B cell (primary cell): ENCODE measurements at regions not wholly inside any gene's neighbourhood (a gene's known extent, or its start where the extent isn't known, plus 50 kb on each side); places are given as distances from the start of the nearest gene placed in this dataset.

Experiments
- ATAC-seq: fragments of 200-7000 bp; cut with Tn5 transposase; one replicate; pipeline ENCODE4 v1.10.0; 2021; ENCODE audit warnings: low read depth, mild to moderate bottlenecking, moderate number of reproducible peaks, moderate library complexity
- CTCF ChIA-PET: fragments of 350-600 bp; sonication (Branson Sonifier 250); formaldehyde crosslinking; loops from one replicate; lab custom pipeline; 2021; ENCODE audit warnings: antibody characterized with exemption, inconsistent platforms; lab: Charles Lee
- POLR2A ChIA-PET: fragments of 350-600 bp; sonication (Branson Sonifier 250); formaldehyde crosslinking; loops from one replicate; lab custom pipeline; 2021; ENCODE audit warnings: antibody characterized with exemption; lab: Charles Lee
- DNase-seq: peaks from one replicate; pipeline ENCODE4 v3.0.0; 2013
- H2AFZ ChIP-seq: 2 replicates; pipeline ENCODE4 v1.6.1; 2012; ENCODE audit warnings: mild to moderate bottlenecking, low read depth, low read length; ENCODE audit not compliant: insufficient read depth, poor library complexity, severe bottlenecking
- H3K27ac ChIP-seq, 2 donors: 1 replicate in 1 of 2; 2 replicates in 1 of 2; pipeline ENCODE4 v1.5.1; 2012 to 2013; ENCODE audit warnings: low read length in 2 of 2, mild to moderate bottlenecking in 2 of 2, moderate library complexity in 1 of 2
- H3K27me3 ChIP-seq, 4 experiments: fragments of 200-600 bp in 1 of 4; sonication (generic) in 1 of 4; replicated peaks in 1 of 4; 1 replicate in 2 of 4; 2 replicates in 2 of 4; pipeline versions ENCODE4 v1.6.1 to v1.7.0; 2013 to 2016; ENCODE audit warnings: low read length in 3 of 4, mild to moderate bottlenecking in 2 of 4, mixed read lengths in 1 of 4, moderate library complexity in 1 of 4; ENCODE audit not compliant: insufficient read depth in 4 of 4, control insufficient read depth in 3 of 4; ENCODE audit errors: control extremely low read depth in 1 of 4
- H3K36me3 ChIP-seq, 2 experiments: replicated peaks in 1 of 2; 1 replicate in 1 of 2; 2 replicates in 1 of 2; pipeline versions ENCODE4 v1.6.1 to v1.7.1; 2013; ENCODE audit warnings: low read length in 1 of 2; ENCODE audit not compliant: insufficient read depth in 2 of 2, control insufficient read depth in 1 of 2; ENCODE audit errors: control extremely low read depth in 1 of 2, extremely low read depth in 1 of 2
- H3K4me1 ChIP-seq, 2 donors: fragments of 200-600 bp in 1 of 2; sonication (generic) in 1 of 2; 1 replicate in 1 of 2; 2 replicates in 1 of 2; pipeline versions ENCODE4 v1.5.1 to v1.6.1; 2013 to 2017; ENCODE audit warnings: low read length in 2 of 2; ENCODE audit not compliant: control insufficient read depth in 2 of 2, insufficient read depth in 2 of 2
- H3K4me2 ChIP-seq: replicated peaks from 2 replicates; pipeline ENCODE3; 2012; ENCODE audit warnings: mild to moderate bottlenecking, low read depth, low read length; ENCODE audit not compliant: poor library complexity, severe bottlenecking
- H3K4me3 ChIP-seq, 5 experiments: fragments of 200-600 bp in 1 of 5; sonication (generic) in 1 of 5; 1 replicate in 3 of 5; 2 replicates in 2 of 5; pipeline versions ENCODE4 v1.5.1 to v1.7.0; 2011 to 2016; ENCODE audit warnings: low read length in 4 of 5, mild to moderate bottlenecking in 4 of 5, low read depth in 2 of 5, control low read depth in 1 of 5, moderate library complexity in 1 of 5; ENCODE audit not compliant: insufficient read depth in 1 of 5; ENCODE audit errors: control extremely low read depth in 1 of 5, extremely low read depth in 1 of 5
- H3K79me2 ChIP-seq: fragments of 200-600 bp; sonication (generic); one replicate; pipeline ENCODE4 v1.6.0; 2016; ENCODE audit warnings: low read length; ENCODE audit not compliant: control insufficient read depth, insufficient read depth
- H3K9ac ChIP-seq: fragments of 200-600 bp; sonication (generic); 2 replicates; pipeline ENCODE4 v1.6.1; 2017; ENCODE audit warnings: mild to moderate bottlenecking, low read length, moderate library complexity
- H3K9me3 ChIP-seq, 3 donors: one replicate each; pipeline versions ENCODE4 v1.6.1 to v1.7.1; 2013; ENCODE audit warnings: low read length in 2 of 3; ENCODE audit not compliant: control insufficient read depth in 2 of 3, insufficient read depth in 1 of 3; ENCODE audit errors: control extremely low read depth in 1 of 3
- H4K20me1 ChIP-seq: 2 replicates; pipeline ENCODE4 v1.6.0; 2012; ENCODE audit warnings: mild to moderate bottlenecking, low read length; ENCODE audit not compliant: insufficient read depth, control insufficient read depth, poor library complexity, severe bottlenecking
- H3K27ac Mint-ChIP-seq: one replicate; pipeline ENCODE4 v1.8.0; 2021; ENCODE audit warnings: mixed read lengths
- H3K27me3 Mint-ChIP-seq: one replicate; pipeline ENCODE4 v1.8.0; 2021; ENCODE audit warnings: mixed read lengths
- H3K4me1 Mint-ChIP-seq: one replicate; pipeline ENCODE4 v1.8.0; 2021; ENCODE audit warnings: mixed read lengths
- H3K4me3 Mint-ChIP-seq: one replicate; pipeline ENCODE4 v1.8.0; 2021; ENCODE audit warnings: mixed read lengths
- H3K9me3 Mint-ChIP-seq: one replicate; pipeline ENCODE4 v1.8.0; 2022; ENCODE audit warnings: mixed read lengths; ENCODE audit not compliant: insufficient read depth
- EZH2 ChIP-seq: IDR thresholded peaks from 2 replicates; pipeline ENCODE4 v1.6.1; 2012; ENCODE audit warnings: borderline replicate concordance, low read depth, mild to moderate bottlenecking, moderate library complexity, low read length; ENCODE audit not compliant: insufficient read depth, poor library complexity, severe bottlenecking
- WGBS: methylation state at CpG from one replicate; pipeline ENCODE4 v1.1.5; 2013; ENCODE audit warnings: missing lambda C conversion rate; ENCODE audit not compliant: insufficient coverage; 5-methylcytosine and 5-hydroxymethylcytosine counted together
- intact Hi-C: fragments of 100-400 bp; cut with micrococcal nuclease; formaldehyde crosslinking; loops from one replicate; pipeline ENCODE4 v1.10.0; 2022
- TF ChIP-seq, protein P1 (sequence below): fragments of 200-600 bp; IDR thresholded peaks from one replicate; pipeline ENCODE4 v1.8.0; 2022; ENCODE audit warnings: antibody characterized with exemption, mild to moderate bottlenecking

DNA sequence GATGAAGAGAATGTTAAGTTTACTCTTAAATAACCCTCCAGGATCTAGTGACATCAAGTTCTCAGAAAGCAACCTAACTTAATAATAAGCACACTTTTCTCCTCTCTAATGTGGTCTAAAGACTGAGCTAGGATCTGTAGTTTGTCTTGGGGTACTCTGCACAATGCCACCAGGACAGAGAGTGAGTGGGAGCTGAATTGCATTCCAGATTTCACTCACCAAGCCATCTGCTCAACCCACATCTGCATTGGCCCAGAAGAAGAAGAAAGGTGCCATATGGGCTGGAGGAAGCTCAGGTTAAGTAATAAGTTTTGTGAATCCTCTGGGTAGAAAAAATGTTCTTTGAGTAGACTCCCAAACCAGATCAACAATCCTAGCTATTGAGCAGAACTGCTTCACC, 384.6 kb downstream of the PPP3CA start:
- intact Hi-C loops = no loop called here
- Mint-ChIP-seq H3K27ac (no peak overlapping the region), H3K27me3 (peaks cover 3% of the 10 kb centered on the region), H3K9me3 (no peaks in the 10 kb centered on the region), H3K4me1 (no peaks in the 10 kb centered on the region), H3K4me3 (no peak overlapping the region)
- Histone ChIP-seq H3K4me3 (no peak overlapping the region), H3K27ac (no peak overlapping the region), H3K27me3 (no peaks in the 10 kb centered on the region), H3K4me2 (no peak overlapping the region), H3K9me3 (no peaks in the 10 kb centered on the region), H3K36me3 (no peaks in the 10 kb centered on the region), H3K79me2 (no peaks in the 10 kb centered on the region), H4K20me1 (no peaks in the 10 kb centered on the region), H3K4me1 (no peaks in the 10 kb centered on the region), H3K9ac (no peak overlapping the region), H2AFZ (no peak overlapping the region)
- ChIA-PET POLR2A (no interaction called here), CTCF (no interaction called here)
- DNase-seq (no peak), ATAC-seq (no peak)
- TF ChIP-seq EZH2 = no peak
- TF ChIP-seq, protein P1, sequence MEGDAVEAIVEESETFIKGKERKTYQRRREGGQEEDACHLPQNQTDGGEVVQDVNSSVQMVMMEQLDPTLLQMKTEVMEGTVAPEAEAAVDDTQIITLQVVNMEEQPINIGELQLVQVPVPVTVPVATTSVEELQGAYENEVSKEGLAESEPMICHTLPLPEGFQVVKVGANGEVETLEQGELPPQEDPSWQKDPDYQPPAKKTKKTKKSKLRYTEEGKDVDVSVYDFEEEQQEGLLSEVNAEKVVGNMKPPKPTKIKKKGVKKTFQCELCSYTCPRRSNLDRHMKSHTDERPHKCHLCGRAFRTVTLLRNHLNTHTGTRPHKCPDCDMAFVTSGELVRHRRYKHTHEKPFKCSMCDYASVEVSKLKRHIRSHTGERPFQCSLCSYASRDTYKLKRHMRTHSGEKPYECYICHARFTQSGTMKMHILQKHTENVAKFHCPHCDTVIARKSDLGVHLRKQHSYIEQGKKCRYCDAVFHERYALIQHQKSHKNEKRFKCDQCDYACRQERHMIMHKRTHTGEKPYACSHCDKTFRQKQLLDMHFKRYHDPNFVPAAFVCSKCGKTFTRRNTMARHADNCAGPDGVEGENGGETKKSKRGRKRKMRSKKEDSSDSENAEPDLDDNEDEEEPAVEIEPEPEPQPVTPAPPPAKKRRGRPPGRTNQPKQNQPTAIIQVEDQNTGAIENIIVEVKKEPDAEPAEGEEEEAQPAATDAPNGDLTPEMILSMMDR = no peak

DNA sequence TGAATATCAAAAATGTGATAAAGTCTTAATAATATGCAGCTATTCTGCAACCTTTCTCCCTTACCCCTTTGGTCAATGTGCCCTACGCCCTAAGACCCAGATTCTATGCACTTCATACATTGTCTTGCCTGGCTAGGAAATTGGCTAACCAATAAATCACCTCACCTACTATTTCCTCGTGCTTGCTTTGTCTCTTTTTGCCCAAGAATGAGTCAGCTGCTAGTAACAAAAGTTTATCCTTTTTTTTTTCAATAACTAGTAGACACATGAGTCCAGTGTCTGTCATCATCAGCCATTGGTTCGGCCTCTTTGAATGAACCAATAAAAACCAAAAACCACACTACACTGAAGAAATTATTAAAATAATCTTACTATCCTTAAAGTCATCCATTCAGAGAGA, 387.1 kb downstream of the PPP3CA start:
- no peak overlapping the region for H3K4me3 Mint-ChIP-seq

More for the DNA sequence above, 387.1 kb downstream of the PPP3CA start:
- Histone ChIP-seq H4K20me1 (no peaks in the 10 kb centered on the region), H3K4me1 (no peaks in the 10 kb centered on the region), H3K79me2 (no peaks in the 10 kb centered on the region), H2AFZ (no peak overlapping the region), H3K9me3 (no peaks in the 10 kb centered on the region), H3K36me3 (no peaks in the 10 kb centered on the region), H3K4me2 (no peak overlapping the region), H3K9ac (no peak overlapping the region), H3K4me3 (no peak overlapping the region), H3K27ac (no peak overlapping the region), H3K27me3 (no peaks in the 10 kb centered on the region)
- ATAC-seq (no peak), DNase-seq (no peak)
- Mint-ChIP-seq H3K9me3 (no peaks in the 10 kb centered on the region), H3K27ac (no peak overlapping the region), H3K4me1 (no peaks in the 10 kb centered on the region), H3K27me3 (no peaks in the 10 kb centered on the region)
- intact Hi-C loops = no loop called here
- no peak for TF ChIP-seq EZH2
- TF ChIP-seq, protein P1 = no peak
- ChIA-PET CTCF (no interaction called here), POLR2A (no interaction called here)
- 75% methylated on average over 2 of the region's 3 CpGs for WGBS
